Endodermal cell (in vitro differentiated cells): ENCODE measurements at regions not wholly inside any gene's neighbourhood (a gene's known extent, or its start where the extent isn't known, plus 50 kb on each side); places are given as distances from the start of the nearest gene placed in this dataset.

Experiments
- DNase-seq: peaks from one replicate; pipeline ENCODE4 v3.0.0-alpha.2; 2017
- H3K27ac ChIP-seq: 2 replicates; pipeline ENCODE4 v1.5.1; 2013; ENCODE audit warnings: mild to moderate bottlenecking, low read depth, low read length, moderate library complexity
- H3K27me3 ChIP-seq: 2 replicates; pipeline ENCODE4 v1.6.1; 2013; ENCODE audit warnings: mild to moderate bottlenecking, low read length, moderate library complexity; ENCODE audit not compliant: insufficient read depth, control insufficient read depth, poor library complexity, severe bottlenecking
- H3K36me3 ChIP-seq: 2 replicates; pipeline ENCODE4 v1.7.0; 2013; ENCODE audit warnings: mild to moderate bottlenecking, low read length, moderate library complexity; ENCODE audit not compliant: control insufficient read depth, insufficient read depth
- H3K4me1 ChIP-seq: one replicate; pipeline ENCODE4 v1.7.0; 2013; ENCODE audit warnings: low read length; ENCODE audit not compliant: control insufficient read depth, insufficient read depth
- H3K4me3 ChIP-seq: 2 replicates; pipeline ENCODE4 v1.5.1; 2013; ENCODE audit warnings: mild to moderate bottlenecking, low read length, moderate library complexity
- H3K9ac ChIP-seq: 2 replicates; pipeline ENCODE4 v1.6.1; 2013; ENCODE audit warnings: mild to moderate bottlenecking, low read length, moderate library complexity; ENCODE audit not compliant: poor library complexity, severe bottlenecking; ENCODE audit errors: extremely low read depth
- H3K9me3 ChIP-seq: 2 replicates; pipeline ENCODE4 v1.6.1; 2013; ENCODE audit warnings: mild to moderate bottlenecking, low read length, moderate library complexity; ENCODE audit not compliant: control insufficient read depth
- H3K27ac Mint-ChIP-seq: 2 replicates; pipeline ENCODE4 v1.8.0; 2020; ENCODE audit warnings: mixed read lengths
- H3K27me3 Mint-ChIP-seq: 2 replicates; pipeline ENCODE4 v1.8.0; 2021; ENCODE audit warnings: mild to moderate bottlenecking, mixed read lengths; ENCODE audit not compliant: insufficient read depth
- H3K36me3 Mint-ChIP-seq: 2 replicates; pipeline ENCODE4 v1.8.0; 2020; ENCODE audit warnings: low read depth, mixed read lengths
- H3K4me1 Mint-ChIP-seq: 2 replicates; pipeline ENCODE4 v1.8.0; 2020; ENCODE audit warnings: mixed read lengths
- H3K4me3 Mint-ChIP-seq: 2 replicates; pipeline ENCODE4 v1.8.0; 2020; ENCODE audit warnings: mild to moderate bottlenecking, moderate library complexity, mixed read lengths
- H3K9me3 Mint-ChIP-seq: 2 replicates; pipeline ENCODE4 v1.8.0; 2020; ENCODE audit warnings: mild to moderate bottlenecking, mixed read lengths
- CTCF ChIP-seq: fragments of 200-600 bp; sonication (generic); conservative IDR thresholded peaks from 2 replicates; pipeline ENCODE4 v1.5.0; 2021; ENCODE audit warnings: antibody characterized with exemption, mild to moderate bottlenecking
- WGBS, 2 experiments: methylation state at CpG; one replicate each; pipeline versions ENCODE4 v1.1.5 to v1.1.7; 2013; ENCODE audit warnings: missing lambda C conversion rate in 2 of 2, mixed read lengths in 1 of 2; ENCODE audit not compliant: insufficient coverage in 1 of 2, insufficient read length in 1 of 2; 5-methylcytosine and 5-hydroxymethylcytosine counted together

- Mint-ChIP-seq H3K27me3 (no peaks in the 10 kb centered on the region), H3K4me3 (no peak overlapping the region), H3K27ac (no peak overlapping the region), H3K36me3 (no peaks in the 10 kb centered on the region), H3K4me1 (no peaks in the 10 kb centered on the region), H3K9me3 (no peaks in the 10 kb centered on the region)
- WGBS, 2 experiments, result 87 to 91% methylated on average over 8 to 11 of the region's 11 CpGs
- no peak overlapping the region for H3K4me3 ChIP-seq
- no peaks in the 10 kb centered on the region for H3K27me3 ChIP-seq
- H3K9me3 ChIP-seq, result no peaks in the 10 kb centered on the region
- no peak for TF ChIP-seq CTCF
- H3K36me3 ChIP-seq, result no peaks in the 10 kb centered on the region
- H3K9ac ChIP-seq, result no peak overlapping the region
- H3K4me1 ChIP-seq, result no peaks in the 10 kb centered on the region
- H3K27ac ChIP-seq, result no peak overlapping the region
- DNase-seq, result no peak
These were observed 78.0 kb downstream of the HMX1 start for GRCh38 chr4:8793571-8794160.

- H3K4me1 Mint-ChIP-seq, result no peaks in the 10 kb centered on the region
- H3K27me3 Mint-ChIP-seq, result no peaks in the 10 kb centered on the region
- H3K9me3 ChIP-seq, result no peaks in the 10 kb centered on the region
- 92 to 94% methylated on average over 6 to 10 of the region's 10 CpGs for WGBS, 2 experiments
- no peak overlapping the region for H3K9ac ChIP-seq
- H3K4me3 Mint-ChIP-seq, result no peak overlapping the region
- H3K27me3 ChIP-seq, result no peaks in the 10 kb centered on the region
- H3K4me3 ChIP-seq, result no peak overlapping the region
- no peaks in the 10 kb centered on the region for H3K4me1 ChIP-seq
- no peak overlapping the region for H3K27ac Mint-ChIP-seq
- no peaks in the 10 kb centered on the region for H3K36me3 Mint-ChIP-seq
- H3K36me3 ChIP-seq, result no peaks in the 10 kb centered on the region
- DNase-seq, result no peak
- no peak for TF ChIP-seq CTCF
- no peaks in the 10 kb centered on the region for H3K9me3 Mint-ChIP-seq
- no peak overlapping the region for H3K27ac ChIP-seq
These were observed 79.1 kb downstream of the HMX1 start for GRCh38 chr4:8792491-8792890.

GRCh38 chr4:8791609-8792008 lies 80.0 kb downstream of the HMX1 start:
- no peaks in the 10 kb centered on the region for H3K4me1 ChIP-seq
- no peaks in the 10 kb centered on the region for H3K4me1 Mint-ChIP-seq
- no peak overlapping the region for H3K9ac ChIP-seq
- H3K9me3 Mint-ChIP-seq, result no peaks in the 10 kb centered on the region
- no peaks in the 10 kb centered on the region for H3K36me3 ChIP-seq
- no peak for TF ChIP-seq CTCF
- H3K4me3 ChIP-seq, result no peak overlapping the region
- no peak for DNase-seq
- H3K27me3 ChIP-seq, result no peaks in the 10 kb centered on the region
- WGBS, 2 experiments, result 93 to 94% methylated on average over 3 to 9 of the region's 9 CpGs
- no peaks in the 10 kb centered on the region for H3K36me3 Mint-ChIP-seq
- H3K4me3 Mint-ChIP-seq, result no peak overlapping the region
- no peaks in the 10 kb centered on the region for H3K27me3 Mint-ChIP-seq
- H3K27ac Mint-ChIP-seq, result no peak overlapping the region
- no peaks in the 10 kb centered on the region for H3K9me3 ChIP-seq
- no peak overlapping the region for H3K27ac ChIP-seq
